GM13977 (cell line): ENCODE measurements at regions not wholly inside any gene's neighbourhood (a gene's known extent, or its start where the extent isn't known, plus 50 kb on each side); places are given as distances from the start of the nearest gene placed in this dataset.
A peak's percentile ranks its signal among the peaks of the same experiment; 100 is the strongest.

Source experiments
- DNase-seq: peaks from one replicate; pipeline ENCODE4 v3.0.0; 2012; ENCODE audit warnings: low spot score
- CTCF ChIP-seq: IDR thresholded peaks from 2 replicates; pipeline ENCODE4 v1.5.1; 2012; ENCODE audit warnings: mild to moderate bottlenecking, control low read depth; ENCODE audit not compliant: insufficient read depth; ENCODE audit errors: extremely low read depth, missing control alignments
- in situ Hi-C: fragments of 300-500 bp; cut with MboI; formaldehyde crosslinking; loops from one replicate; pipeline ENCODE4 v1.12.0; 2022; ENCODE audit warnings: low sequenced_read_pairs, low pct_unique_long_range_greater_than_20kb, mixed read lengths, inconsistent platforms; ENCODE audit not compliant: unreplicated experiment

GRCh38 chrX:115901241-115901640, 269.3 kb upstream of the AGTR2 start:
- no peak for TF ChIP-seq CTCF
- in situ Hi-C loops, result no loop called here
- no peak for DNase-seq

GRCh38 chrX:115902995-115903394, 267.5 kb upstream of the AGTR2 start:
- no peak for TF ChIP-seq CTCF
- in situ Hi-C loops, result no loop called here
- DNase-seq, result no peak

- no peak for TF ChIP-seq CTCF
- in situ Hi-C loops, result no loop called here
- no peak for DNase-seq
Observed at GRCh38 chrX:115906276-115906675, 264.3 kb upstream of the AGTR2 start.

- in situ Hi-C loops, result no loop called here
- TF ChIP-seq CTCF, result no peak
- DNase-seq, result no peak
Observed at GRCh38 chrX:115906881-115907280, 263.7 kb upstream of the AGTR2 start.

- in situ Hi-C loops, result no loop called here
- no peak for TF ChIP-seq CTCF
- no peak for DNase-seq
Observed at GRCh38 chrX:115909017-115909416, 261.5 kb upstream of the AGTR2 start.

GRCh38 chrX:115911967-115912366, 258.6 kb upstream of the AGTR2 start:
- in situ Hi-C loops, result no loop called here
- no peak for TF ChIP-seq CTCF

GRCh38 chrX:115912372-115912897, 258.1 kb upstream of the AGTR2 start:
- in situ Hi-C loops, result no loop called here
- peak; percentile 78 for TF ChIP-seq CTCF
- DNase-seq, result no peak

More at GRCh38 chrX:115911967-115912366, 258.6 kb upstream of the AGTR2 start:
- DNase-seq, result no peak
